GM21515 (cell line): ENCODE measurements at regions not wholly inside any gene's neighbourhood (a gene's known extent, or its start where the extent isn't known, plus 50 kb on each side); places are given as distances from the start of the nearest gene placed in this dataset.
"Not testable (repeated sequence)": the region's sequence is repeated elsewhere in the genome, so short reads cannot be mapped to it uniquely, and the experiment has no call there.

Experiments
- ATAC-seq: cut with Tn5 transposase; IDR thresholded peaks from one replicate; pipeline ENCODE4 v1.9.1; 2021; ENCODE audit not compliant: unreplicated experiment

- no peak for ATAC-seq
Measured at GRCh38 chr5:89694026-89694550, 715.5 kb downstream of the CETN3 start.

- no peak for ATAC-seq
Measured at GRCh38 chr5:89690331-89690730, 719.2 kb downstream of the CETN3 start.

GRCh38 chr5:89686081-89686765 is 723.3 kb downstream of the CETN3 start:
- no peak for ATAC-seq

- ATAC-seq = no peak
Measured at GRCh38 chr5:89676634-89677033, 732.9 kb downstream of the CETN3 start.

DNA sequence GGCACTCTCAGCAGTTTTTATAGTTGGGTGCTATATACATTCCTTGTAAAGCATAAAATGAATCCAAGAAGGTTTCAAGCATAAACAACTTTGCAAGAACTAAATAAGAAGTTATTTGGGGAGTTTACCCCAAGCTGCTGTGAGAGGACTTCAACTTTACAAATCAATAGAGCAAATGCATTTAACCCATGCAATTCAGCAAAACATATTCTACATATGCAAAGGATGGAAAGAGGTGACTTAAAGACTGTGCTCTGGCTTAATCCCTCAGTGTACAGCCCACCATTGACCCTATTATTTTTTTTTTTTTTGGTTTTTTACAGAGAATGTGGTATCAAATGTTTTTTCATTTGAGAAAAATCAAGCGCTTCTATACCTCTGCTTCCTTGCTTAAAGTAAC is 736.5 kb downstream of the CETN3 start:
- no peak for ATAC-seq

DNA sequence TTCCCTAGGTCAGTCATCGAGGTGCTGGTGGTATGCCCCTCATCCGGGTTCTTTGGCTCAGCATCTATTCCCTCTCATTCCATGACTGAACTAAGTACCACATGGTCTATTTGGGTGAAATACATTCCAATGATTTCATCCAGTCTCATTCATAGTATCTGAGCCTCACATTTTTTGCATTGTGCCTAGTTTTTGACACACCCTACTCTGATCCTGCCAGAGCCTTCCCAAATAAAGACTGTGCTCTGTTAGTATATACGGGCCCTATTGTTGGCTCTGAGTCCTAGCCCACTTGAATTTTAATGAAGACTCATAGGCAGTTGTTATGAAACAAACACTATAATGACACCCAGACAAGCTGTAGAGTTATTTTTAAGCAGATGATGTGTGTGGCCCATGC is 740.7 kb downstream of the CETN3 start:
- no peak for ATAC-seq

DNA sequence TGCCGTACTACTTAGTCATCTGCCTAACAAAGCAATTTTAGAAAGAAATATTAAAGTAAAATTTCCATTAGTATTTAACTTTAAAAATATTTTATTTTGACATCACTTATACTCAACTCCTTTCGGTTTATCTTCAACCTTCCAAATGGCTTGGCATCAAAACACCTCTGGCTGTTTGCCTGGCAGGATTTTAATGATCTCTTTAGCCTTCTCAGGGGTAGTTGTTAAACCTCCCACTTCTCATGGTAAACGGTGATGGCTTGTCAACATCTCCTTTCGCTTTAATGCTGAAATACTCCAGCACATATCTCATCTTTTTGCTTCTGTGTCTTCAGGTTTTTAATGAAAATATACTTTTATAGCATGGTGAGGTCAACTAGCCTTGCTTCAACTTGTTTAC is 747.1 kb downstream of the CETN3 start:
- ATAC-seq = no peak

DNA sequence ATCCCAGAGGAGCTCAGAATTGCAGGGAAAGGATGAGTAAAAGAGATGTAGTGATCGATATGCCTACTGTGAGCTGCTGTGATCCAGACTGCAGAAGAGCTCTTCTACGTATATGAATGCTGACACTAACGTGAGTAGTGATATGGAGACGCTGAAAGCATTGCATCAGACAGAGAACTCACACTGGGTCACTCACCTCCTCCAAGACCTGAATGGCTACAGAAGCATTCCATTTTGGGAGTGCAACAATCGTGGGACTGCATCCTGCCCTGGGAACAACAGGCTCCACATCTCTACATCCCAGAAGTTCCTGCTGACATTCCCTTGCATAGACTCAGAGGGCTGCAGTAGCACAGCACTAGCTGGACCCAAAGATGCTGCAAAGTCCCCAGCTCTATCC is 755.9 kb upstream of the MEF2C start:
- no peak for ATAC-seq

DNA sequence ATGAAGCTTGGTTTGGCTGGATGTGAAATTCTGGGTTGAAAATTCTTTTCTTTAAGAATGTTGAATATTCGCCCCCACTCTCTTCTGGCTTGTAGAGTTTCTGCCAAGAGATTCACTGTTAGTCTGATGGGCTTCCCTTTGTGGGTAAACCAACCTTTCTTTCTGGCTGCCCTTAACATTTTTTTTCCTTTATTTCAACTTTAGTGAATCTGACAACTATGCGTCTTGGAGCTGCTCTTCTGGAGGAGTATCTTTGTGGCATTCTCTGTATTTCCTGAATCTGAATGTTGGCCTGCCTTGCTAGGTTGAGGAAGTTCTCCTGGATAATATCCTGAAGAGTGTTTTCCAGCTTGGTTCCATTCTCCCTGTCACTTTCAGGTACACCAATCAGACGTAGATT is 751.2 kb upstream of the MEF2C start:
- ATAC-seq = not testable (repeated sequence)

DNA sequence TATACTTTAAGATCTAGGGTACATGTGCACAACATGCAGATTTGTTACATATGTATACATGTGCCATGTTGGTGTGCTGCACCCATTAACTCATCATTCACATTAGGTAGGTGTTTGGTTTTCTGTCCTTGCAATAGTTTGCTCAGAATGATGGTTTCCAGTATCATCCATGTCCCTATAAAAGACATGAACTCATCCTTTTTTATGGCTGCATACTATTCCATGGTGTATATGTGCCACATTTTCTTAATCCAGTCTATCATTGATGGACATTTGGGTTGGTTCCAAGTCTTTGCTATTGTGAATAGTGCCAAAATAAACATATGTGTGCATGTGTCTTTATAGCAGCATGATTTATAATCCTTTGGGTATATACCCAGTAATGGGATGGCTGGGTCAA is 747.1 kb upstream of the MEF2C start:
- ATAC-seq = not testable (repeated sequence)

- no peak for ATAC-seq
Measured at GRCh38 chr5:89628876-89629635, 746.1 kb upstream of the MEF2C start.

GRCh38 chr5:89615839-89616518 is 733.0 kb upstream of the MEF2C start:
- no peak for ATAC-seq

DNA sequence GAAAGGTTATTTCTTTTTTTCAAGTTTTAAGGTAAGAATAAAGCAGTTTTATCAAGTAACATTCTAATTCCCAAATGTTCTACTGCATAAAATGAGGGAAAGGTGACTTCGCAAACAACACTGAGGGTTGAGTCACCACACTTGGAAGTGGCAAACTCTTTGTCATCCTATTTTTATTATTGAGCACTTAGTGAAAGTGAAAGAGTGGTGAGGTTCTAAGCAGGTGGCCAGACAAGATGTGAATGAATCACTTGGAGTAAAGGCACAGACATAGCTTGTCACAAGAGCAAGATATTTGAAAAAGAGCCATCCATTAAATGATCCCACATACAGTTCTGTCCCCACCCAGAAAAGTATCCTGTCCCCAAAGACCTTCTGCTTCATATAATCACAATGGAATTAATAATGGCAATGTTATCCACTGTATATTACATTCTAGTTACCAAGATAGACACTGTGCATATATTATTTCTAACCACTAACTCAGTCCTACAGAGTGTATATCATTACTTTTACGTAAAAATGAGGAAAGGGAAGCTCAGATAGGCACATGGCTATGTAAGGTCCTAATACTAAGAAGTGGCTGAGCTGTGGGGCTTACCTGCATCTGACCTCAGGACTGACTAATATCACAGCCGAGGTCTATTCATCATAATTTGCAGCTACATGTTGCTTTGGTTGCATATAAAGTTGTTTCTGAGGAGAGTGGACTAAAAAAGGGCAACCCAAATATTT is 730.4 kb upstream of the MEF2C start:
- ATAC-seq = peak; percentile 98

GRCh38 chr5:89606939-89607534 is 724.1 kb upstream of the MEF2C start:
- ATAC-seq = no peak

- no peak for ATAC-seq
Measured at GRCh38 chr5:89604342-89604741, 721.4 kb upstream of the MEF2C start.

DNA sequence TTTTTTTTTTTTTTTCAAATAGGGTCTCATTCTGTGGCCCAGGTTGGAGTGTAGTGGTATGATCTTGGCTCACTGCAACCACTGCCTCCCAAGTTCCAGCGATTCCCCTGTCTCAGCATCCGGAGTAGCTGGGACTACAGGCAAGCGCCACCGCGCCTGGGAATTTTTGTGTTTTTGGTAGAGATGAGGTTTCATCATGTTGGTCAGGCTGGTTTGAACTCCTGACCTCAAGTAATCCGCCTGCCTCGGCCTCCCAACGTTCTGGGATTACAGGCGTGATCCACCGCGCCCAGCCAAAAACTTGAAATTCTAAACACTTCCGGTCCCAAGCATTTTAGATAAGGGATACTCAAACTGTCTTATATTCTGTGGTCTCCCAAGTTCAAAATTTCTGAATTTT is 718.9 kb upstream of the MEF2C start:
- no peak for ATAC-seq

DNA sequence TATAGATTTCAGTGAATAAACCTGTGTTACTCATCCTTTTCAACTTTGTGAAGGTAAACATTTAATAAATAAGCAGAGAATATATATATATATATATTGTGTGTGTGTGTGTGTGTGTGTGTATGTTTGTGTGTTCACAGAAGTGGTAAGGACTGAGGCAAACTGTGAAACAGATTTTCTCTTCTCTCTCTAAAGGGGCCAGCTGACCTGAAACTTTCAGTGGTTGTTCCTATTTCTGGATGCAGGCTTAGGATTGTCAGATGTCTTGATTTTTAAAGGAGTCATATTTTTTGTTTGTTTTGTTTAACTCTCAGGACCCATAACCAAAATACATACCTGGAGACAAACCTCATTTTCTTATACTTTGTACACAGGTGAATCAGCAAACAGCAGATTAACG is 714.9 kb upstream of the MEF2C start:
- ATAC-seq = peak; percentile 51

- ATAC-seq = no peak
Measured at GRCh38 chr5:89596821-89597220, 713.8 kb upstream of the MEF2C start.

DNA sequence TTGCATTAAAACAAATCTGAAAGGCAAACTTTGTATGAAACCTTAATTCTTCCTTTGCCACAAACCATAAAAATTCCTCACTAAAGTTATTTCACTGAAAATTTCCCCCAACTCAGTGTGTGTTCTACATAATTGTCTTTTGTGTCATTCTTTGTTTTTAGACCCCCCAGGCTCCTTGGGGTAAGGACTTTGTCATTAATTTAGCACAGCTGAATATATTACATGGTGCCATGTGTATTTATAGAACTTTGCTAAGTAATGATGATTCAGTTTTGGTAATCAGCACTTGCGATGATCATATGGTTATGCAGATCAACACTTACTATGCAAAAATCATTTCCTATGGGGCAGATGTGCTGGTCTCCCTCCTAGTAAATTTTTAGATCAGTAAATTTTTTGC is 712.1 kb upstream of the MEF2C start:
- ATAC-seq = no peak

- no peak for ATAC-seq
Measured at GRCh38 chr5:89584339-89584956, 701.5 kb upstream of the MEF2C start.
